ENCODE measurements at regions not wholly inside any gene's neighbourhood (a gene's known extent, or its start where the extent isn't known, plus 50 kb on each side); places are given as distances from the start of the nearest gene placed in this dataset.

DNA sequence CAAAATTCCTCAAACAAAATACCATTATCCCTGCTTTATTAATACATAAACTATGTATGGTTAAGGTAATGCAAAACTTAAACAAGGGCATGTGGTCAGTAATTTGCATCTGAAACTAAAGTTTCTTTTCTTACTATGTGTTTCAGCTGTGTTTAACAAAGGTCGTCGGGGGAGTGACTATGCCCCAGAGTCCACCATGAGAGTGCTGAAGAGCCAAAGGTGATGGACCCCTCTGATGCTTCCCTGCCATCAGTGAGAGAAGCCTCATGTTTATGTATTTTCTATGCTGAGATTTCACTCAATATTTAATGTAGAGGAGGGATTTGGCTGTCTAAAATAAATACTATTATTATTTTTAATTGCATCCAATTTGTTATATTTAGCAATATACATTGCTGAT, 707.2 kb upstream of the REG3G start:
- H3K9me3 ChIP-seq (ENCODE audit: severe bottlenecking): no peaks in the 10 kb centered on the region
- no peak for DNase-seq (ENCODE audit: low spot score)
- H3K27ac ChIP-seq (ENCODE audit: poor library complexity, severe bottlenecking): no peak overlapping the region
- H3K36me3 ChIP-seq (ENCODE audit: low read depth): no peaks in the 10 kb centered on the region
- ATAC-seq (ENCODE audit: low read depth): no peak
- TF ChIP-seq, protein P1, sequence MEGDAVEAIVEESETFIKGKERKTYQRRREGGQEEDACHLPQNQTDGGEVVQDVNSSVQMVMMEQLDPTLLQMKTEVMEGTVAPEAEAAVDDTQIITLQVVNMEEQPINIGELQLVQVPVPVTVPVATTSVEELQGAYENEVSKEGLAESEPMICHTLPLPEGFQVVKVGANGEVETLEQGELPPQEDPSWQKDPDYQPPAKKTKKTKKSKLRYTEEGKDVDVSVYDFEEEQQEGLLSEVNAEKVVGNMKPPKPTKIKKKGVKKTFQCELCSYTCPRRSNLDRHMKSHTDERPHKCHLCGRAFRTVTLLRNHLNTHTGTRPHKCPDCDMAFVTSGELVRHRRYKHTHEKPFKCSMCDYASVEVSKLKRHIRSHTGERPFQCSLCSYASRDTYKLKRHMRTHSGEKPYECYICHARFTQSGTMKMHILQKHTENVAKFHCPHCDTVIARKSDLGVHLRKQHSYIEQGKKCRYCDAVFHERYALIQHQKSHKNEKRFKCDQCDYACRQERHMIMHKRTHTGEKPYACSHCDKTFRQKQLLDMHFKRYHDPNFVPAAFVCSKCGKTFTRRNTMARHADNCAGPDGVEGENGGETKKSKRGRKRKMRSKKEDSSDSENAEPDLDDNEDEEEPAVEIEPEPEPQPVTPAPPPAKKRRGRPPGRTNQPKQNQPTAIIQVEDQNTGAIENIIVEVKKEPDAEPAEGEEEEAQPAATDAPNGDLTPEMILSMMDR (IDR thresholded peaks at IDR 0.05; ENCODE audit: poor library complexity, severe bottlenecking): no peak
- no peaks in the 10 kb centered on the region for H3K27me3 ChIP-seq (ENCODE audit: insufficient read depth, poor library complexity, severe bottlenecking)
- no peaks in the 10 kb centered on the region for H3K4me1 ChIP-seq (ENCODE audit: insufficient read depth, poor library complexity, severe bottlenecking)
- H3K4me3 ChIP-seq (ENCODE audit: severe bottlenecking): no peak overlapping the region

DNA sequence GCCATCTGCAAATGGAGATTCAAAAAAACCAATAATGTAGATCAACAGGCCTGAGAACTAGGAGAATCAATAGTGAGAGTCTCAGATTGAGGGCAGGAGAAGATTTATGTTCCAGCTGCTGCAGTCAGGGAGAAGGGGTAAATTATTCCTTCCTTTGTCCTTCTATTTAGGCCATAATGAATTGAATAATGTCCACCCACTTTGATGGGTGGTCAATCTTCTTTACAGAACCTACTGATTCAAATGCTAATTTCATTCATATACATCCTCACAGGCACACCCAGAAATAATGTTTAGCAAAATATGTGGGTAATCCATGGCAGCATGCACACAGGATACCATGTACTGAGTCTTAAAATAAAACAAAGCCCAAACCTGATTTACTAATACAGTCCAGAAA, 695.3 kb upstream of the REG3G start:
- H3K36me3 ChIP-seq (ENCODE audit: low read depth): no peaks in the 10 kb centered on the region
- no peaks in the 10 kb centered on the region for H3K4me1 ChIP-seq (ENCODE audit: insufficient read depth, poor library complexity, severe bottlenecking)
- H3K9me3 ChIP-seq (ENCODE audit: severe bottlenecking): no peaks in the 10 kb centered on the region
- DNase-seq (ENCODE audit: low spot score) (no peak), ATAC-seq (ENCODE audit: low read depth) (no peak)
- TF ChIP-seq, protein P1 (IDR thresholded peaks at IDR 0.05; ENCODE audit: poor library complexity, severe bottlenecking): no peak
- H3K27ac ChIP-seq (ENCODE audit: poor library complexity, severe bottlenecking): no peak overlapping the region
- no peak overlapping the region for H3K4me3 ChIP-seq (ENCODE audit: severe bottlenecking)
- H3K27me3 ChIP-seq (ENCODE audit: insufficient read depth, poor library complexity, severe bottlenecking): no peaks in the 10 kb centered on the region

DNA sequence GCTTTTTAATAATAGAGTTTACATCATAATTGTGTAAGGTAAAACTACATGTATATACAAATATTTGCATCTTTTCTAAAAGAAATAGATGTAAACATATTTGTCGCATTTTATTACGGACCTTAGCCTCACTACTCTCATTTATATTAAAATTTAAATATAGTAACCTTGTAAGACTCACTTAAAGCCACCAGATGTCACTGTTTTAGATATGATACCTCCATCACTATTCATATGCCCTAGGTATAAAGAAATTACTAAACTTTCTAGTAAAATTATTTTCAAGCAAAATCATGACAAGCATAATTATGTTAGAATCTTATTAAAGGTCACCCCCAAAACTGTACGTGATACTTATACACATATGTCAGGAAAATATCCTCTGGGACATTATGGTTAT, 674.3 kb upstream of the REG3G start:
- no peak overlapping the region for H3K4me3 ChIP-seq (ENCODE audit: severe bottlenecking)
- ATAC-seq (ENCODE audit: low read depth) (no peak), DNase-seq (ENCODE audit: low spot score) (no peak)
- H3K9me3 ChIP-seq (ENCODE audit: severe bottlenecking): no peaks in the 10 kb centered on the region
- H3K36me3 ChIP-seq (ENCODE audit: low read depth): no peaks in the 10 kb centered on the region
- no peak overlapping the region for H3K27ac ChIP-seq (ENCODE audit: poor library complexity, severe bottlenecking)
- H3K4me1 ChIP-seq (ENCODE audit: insufficient read depth, poor library complexity, severe bottlenecking): no peaks in the 10 kb centered on the region
- H3K27me3 ChIP-seq (ENCODE audit: insufficient read depth, poor library complexity, severe bottlenecking): no peaks in the 10 kb centered on the region
- TF ChIP-seq, protein P1 (IDR thresholded peaks at IDR 0.05; ENCODE audit: poor library complexity, severe bottlenecking): peak; percentile 57

DNA sequence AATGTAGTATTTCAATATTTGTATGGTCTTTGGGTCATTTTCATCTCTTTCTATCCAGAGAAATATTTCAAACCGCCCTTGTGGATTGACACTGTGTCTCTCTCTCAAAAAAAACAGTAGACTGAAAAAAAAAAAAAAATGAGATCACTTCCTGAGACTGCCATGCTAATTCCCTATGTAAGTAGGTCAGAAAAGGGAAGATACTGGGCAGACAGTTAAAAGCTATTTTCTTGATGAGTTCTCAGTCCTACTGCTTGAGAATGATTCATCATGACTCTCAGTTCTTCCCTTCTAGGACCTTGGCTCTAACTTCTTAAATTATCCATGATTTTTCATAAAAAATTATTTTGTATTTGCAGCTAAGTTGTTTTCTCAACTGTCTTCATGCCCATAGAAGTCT, 672.3 kb upstream of the REG3G start:
- H3K27ac ChIP-seq (ENCODE audit: poor library complexity, severe bottlenecking): no peak overlapping the region

DNA sequence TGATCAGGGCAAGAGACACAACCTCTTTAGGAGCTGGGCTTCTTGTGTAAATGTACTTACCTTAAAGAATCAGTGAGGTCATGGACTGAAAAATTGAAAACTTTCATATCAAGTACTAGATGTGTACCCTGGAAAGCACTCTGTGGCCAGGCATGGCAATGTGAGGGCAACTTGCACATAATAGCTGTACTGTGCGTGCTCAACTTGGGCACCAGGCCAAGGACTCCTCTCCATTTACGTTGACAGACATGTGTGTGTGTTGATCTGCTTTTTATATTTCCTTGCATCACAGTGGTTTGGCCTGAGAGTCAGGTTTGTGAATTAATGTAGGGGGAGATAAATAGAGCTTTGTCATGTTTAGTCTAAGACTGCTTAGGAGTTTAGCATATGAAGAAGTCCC, 669.5 kb upstream of the REG3G start:
- Histone ChIP-seq H3K9me3 (ENCODE audit: severe bottlenecking) (no peaks in the 10 kb centered on the region), H3K4me1 (ENCODE audit: insufficient read depth, poor library complexity, severe bottlenecking) (no peaks in the 10 kb centered on the region), H3K27ac (ENCODE audit: poor library complexity, severe bottlenecking) (no peak overlapping the region), H3K4me3 (ENCODE audit: severe bottlenecking) (no peak overlapping the region), H3K27me3 (ENCODE audit: insufficient read depth, poor library complexity, severe bottlenecking) (no peaks in the 10 kb centered on the region), H3K36me3 (ENCODE audit: low read depth) (no peaks in the 10 kb centered on the region)
- no peak for ATAC-seq (ENCODE audit: low read depth)
- no peak for DNase-seq (ENCODE audit: low spot score)
- TF ChIP-seq, protein P1 (IDR thresholded peaks at IDR 0.05; ENCODE audit: poor library complexity, severe bottlenecking): no peak

More for the DNA sequence above, 672.3 kb upstream of the REG3G start:
- TF ChIP-seq, protein P1 (IDR thresholded peaks at IDR 0.05; ENCODE audit: poor library complexity, severe bottlenecking): no peak
- Histone ChIP-seq H3K36me3 (ENCODE audit: low read depth) (no peaks in the 10 kb centered on the region), H3K4me1 (ENCODE audit: insufficient read depth, poor library complexity, severe bottlenecking) (no peaks in the 10 kb centered on the region), H3K9me3 (ENCODE audit: severe bottlenecking) (no peaks in the 10 kb centered on the region), H3K4me3 (ENCODE audit: severe bottlenecking) (no peak overlapping the region), H3K27me3 (ENCODE audit: insufficient read depth, poor library complexity, severe bottlenecking) (no peaks in the 10 kb centered on the region)
- DNase-seq (ENCODE audit: low spot score) (no peak), ATAC-seq (ENCODE audit: low read depth) (no peak)
